Chondrocyte (in vitro differentiated cells): ENCODE measurements at regions not wholly inside any gene's neighbourhood (a gene's known extent, or its start where the extent isn't known, plus 50 kb on each side); places are given as distances from the start of the nearest gene placed in this dataset.

Experiments
- DNase-seq: peaks from one replicate; pipeline ENCODE4 v3.0.0; 2021; ENCODE audit warnings: mixed read lengths, low spot score
- H3K27ac Mint-ChIP-seq: one replicate; pipeline ENCODE4 v1.8.0; 2021; ENCODE audit warnings: mild to moderate bottlenecking, moderate library complexity, mixed read lengths; ENCODE audit not compliant: unreplicated experiment
- H3K27me3 Mint-ChIP-seq: 2 replicates; pipeline ENCODE4 v1.8.0; 2021; ENCODE audit warnings: low read depth, mixed read lengths
- H3K36me3 Mint-ChIP-seq: 2 replicates; pipeline ENCODE4 v1.8.0; 2021; ENCODE audit warnings: low read depth, mixed read lengths
- H3K4me1 Mint-ChIP-seq: 2 replicates; pipeline ENCODE4 v1.8.0; 2021; ENCODE audit warnings: low read depth, mild to moderate bottlenecking, mixed read lengths
- H3K4me3 Mint-ChIP-seq: one replicate; pipeline ENCODE4 v1.8.0; 2021; ENCODE audit warnings: mild to moderate bottlenecking, moderate library complexity, mixed read lengths; ENCODE audit not compliant: unreplicated experiment
- H3K9me3 Mint-ChIP-seq: 2 replicates; pipeline ENCODE4 v1.8.0; 2021; ENCODE audit warnings: low read depth, mixed read lengths
- CTCF ChIP-seq: fragments of 200-600 bp; sonication (generic); IDR thresholded peaks from 2 replicates; pipeline ENCODE4 v1.5.0; 2021; ENCODE audit warnings: antibody characterized with exemption, mild to moderate bottlenecking, moderate library complexity

DNA sequence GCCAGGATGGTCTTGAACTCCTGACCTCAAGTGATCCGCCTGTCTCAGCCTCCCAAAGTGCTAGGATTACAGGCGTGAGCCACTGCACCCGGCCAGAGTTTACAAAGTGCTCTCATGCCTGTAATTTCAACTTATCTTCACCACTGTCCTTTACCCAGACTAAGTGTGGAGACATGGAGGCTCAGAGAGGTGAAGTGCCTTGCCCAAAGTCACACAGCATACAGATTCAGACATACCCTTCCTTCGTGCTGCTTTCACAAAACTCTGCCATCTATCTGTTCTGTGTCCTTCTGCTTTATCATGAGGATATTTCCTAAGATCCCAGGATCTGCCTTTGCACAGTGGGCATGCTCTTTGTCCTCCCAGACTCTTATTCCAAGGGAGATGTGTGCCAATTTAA, 143.6 kb upstream of the SYT13 start:
- H3K9me3 Mint-ChIP-seq = no peaks in the 10 kb centered on the region
- no peak for TF ChIP-seq CTCF
- no peak overlapping the region for H3K4me3 Mint-ChIP-seq
- H3K27ac Mint-ChIP-seq = no peak overlapping the region
- no peak for DNase-seq
- peaks cover 2% of the 10 kb centered on the region for H3K4me1 Mint-ChIP-seq
- H3K36me3 Mint-ChIP-seq = no peaks in the 10 kb centered on the region
- peaks cover 64% of the 10 kb centered on the region for H3K27me3 Mint-ChIP-seq

DNA sequence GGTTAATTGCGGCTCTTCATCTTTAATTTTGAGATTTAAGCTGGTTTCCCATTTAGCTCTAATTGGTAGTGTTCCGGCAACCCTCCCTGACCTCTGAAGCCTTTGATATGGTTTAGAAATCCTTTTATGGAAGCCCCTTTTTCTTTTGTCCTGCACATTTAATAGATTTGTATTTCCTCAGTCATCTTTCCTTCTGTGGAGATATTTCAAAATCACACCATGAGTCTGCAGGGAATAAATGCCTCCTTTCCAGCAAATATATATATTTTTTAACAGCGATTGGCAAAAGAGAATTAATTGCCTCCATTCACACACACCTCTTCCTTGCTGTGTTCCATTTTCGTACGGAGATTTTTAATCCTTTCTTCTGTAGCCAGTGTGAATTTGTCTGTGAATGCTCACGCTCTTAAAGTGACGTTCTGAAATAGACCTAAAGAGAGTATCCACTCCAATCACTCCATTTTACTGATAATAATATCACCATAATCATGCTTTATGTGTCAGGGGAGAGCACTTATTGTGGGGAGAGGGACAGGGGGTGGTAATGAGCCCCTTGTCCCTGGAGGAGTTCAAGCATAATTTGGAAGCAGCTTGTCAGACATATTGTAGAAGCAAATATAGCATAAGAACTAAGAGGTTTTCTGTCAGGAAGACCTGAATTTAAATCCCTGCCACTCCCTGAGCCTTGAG, 142.5 kb upstream of the SYT13 start:
- Mint-ChIP-seq H3K27ac (no peak overlapping the region), H3K4me3 (no peak overlapping the region), H3K36me3 (no peaks in the 10 kb centered on the region), H3K27me3 (peaks cover 56% of the 10 kb centered on the region), H3K9me3 (no peaks in the 10 kb centered on the region), H3K4me1 (peaks cover 10% of the 10 kb centered on the region)
- DNase-seq = no peak
- TF ChIP-seq CTCF = no peak

DNA sequence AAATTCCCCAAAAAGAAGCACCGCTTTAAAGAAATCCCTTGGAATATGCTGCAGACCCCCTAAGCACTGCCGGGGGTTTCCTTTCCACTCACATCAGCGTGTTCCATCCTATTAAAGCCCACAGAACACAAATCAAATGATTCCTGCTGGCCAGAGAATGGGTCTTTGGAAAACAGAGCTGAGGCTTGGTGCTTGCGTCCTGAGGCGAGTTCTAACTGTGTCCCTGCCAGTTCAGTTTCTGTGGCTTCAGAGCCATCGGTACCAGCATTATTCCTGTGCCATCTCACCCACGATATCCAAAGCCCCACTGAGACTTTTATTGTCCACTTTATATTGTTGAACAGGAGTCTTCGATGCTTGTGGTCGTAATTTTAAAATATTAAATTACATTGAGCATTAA, 142.0 kb upstream of the SYT13 start:
- H3K4me3 Mint-ChIP-seq = no peak overlapping the region
- no peak for DNase-seq
- peaks cover 16% of the 10 kb centered on the region for H3K4me1 Mint-ChIP-seq
- no peak for TF ChIP-seq CTCF
- no peaks in the 10 kb centered on the region for H3K9me3 Mint-ChIP-seq
- no peaks in the 10 kb centered on the region for H3K36me3 Mint-ChIP-seq
- H3K27ac Mint-ChIP-seq = no peak overlapping the region
- H3K27me3 Mint-ChIP-seq = peaks cover 51% of the 10 kb centered on the region

DNA sequence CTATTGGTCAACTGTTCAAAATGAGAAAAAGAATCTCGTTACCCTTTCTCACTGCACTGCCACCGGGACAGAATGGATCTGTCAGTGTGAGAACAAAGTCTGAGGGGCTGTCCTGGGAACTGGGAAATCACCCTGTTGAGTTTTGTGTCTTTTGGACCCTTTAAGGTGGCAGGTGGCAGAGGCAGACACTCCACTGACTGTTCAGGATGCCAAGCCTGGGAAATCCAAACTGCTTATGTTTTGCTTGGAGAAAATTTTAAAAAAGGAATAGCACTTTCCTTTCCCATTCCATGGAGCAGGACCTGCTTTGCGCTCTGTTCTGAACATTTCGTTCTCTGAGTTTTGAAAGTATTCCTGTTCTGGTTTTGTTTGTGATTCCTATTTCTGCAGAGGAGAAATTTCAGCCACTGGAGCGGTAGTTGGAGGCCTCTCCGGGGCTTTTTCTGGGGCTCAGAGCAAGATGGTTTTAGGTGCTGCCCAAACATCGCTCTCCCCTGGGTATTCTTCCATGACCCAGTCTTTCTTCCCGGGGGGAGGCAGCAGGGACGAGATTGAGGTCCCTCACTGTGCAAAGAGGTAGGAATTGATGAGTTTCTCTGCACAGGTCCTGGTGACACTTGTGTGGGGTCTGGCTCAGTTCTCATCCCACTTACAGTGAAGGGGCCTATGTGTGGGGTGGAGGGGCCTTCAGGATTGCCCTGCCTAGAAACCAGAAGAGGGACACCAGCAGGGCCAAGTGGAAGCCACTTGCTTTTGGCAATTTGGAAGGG, 138.5 kb upstream of the SYT13 start:
- TF ChIP-seq CTCF = no peak
- Mint-ChIP-seq H3K9me3 (no peaks in the 10 kb centered on the region), H3K36me3 (no peaks in the 10 kb centered on the region), H3K27ac (no peak overlapping the region), H3K4me3 (no peak overlapping the region), H3K27me3 (peaks cover 41% of the 10 kb centered on the region), H3K4me1 (peaks cover 17% of the 10 kb centered on the region)
- DNase-seq = no peak

- peaks cover 17% of the 10 kb centered on the region for H3K4me1 Mint-ChIP-seq
- H3K36me3 Mint-ChIP-seq = no peaks in the 10 kb centered on the region
- H3K27ac Mint-ChIP-seq = no peak overlapping the region
- DNase-seq = no peak
- H3K4me3 Mint-ChIP-seq = no peak overlapping the region
- H3K27me3 Mint-ChIP-seq = peaks cover 32% of the 10 kb centered on the region
- peaks cover 4% of the 10 kb centered on the region for H3K9me3 Mint-ChIP-seq
- no peak for TF ChIP-seq CTCF
These were observed 137.5 kb upstream of the SYT13 start for GRCh38 chr11:45423475-45424120.
